GM23338 (cell line): ENCODE measurements at regions not wholly inside any gene's neighbourhood (a gene's known extent, or its start where the extent isn't known, plus 50 kb on each side); places are given as distances from the start of the nearest gene placed in this dataset.
A peak's percentile ranks its signal among the peaks of the same experiment; 100 is the strongest.

ENCODE experiments used
- ATAC-seq: fragments of 200-7000 bp; cut with Tn5 transposase; 3 replicates; pipeline ENCODE4 v1.9.1; 2020
- DNase-seq: peaks from one replicate; pipeline ENCODE4 v3.0.0-alpha.2; 2015; ENCODE audit warnings: low spot score
- H2AFZ ChIP-seq: fragments of 200-600 bp; sonication (generic); 2 replicates; pipeline ENCODE4 v1.8.0; 2016; ENCODE audit warnings: antibody characterized with exemption, mild to moderate bottlenecking, moderate library complexity
- H3F3A ChIP-seq: fragments of 200-600 bp; sonication (generic); replicated peaks from 2 replicates; pipeline ENCODE4 v1.8.0; 2017; ENCODE audit warnings: antibody characterized with exemption, mixed run types, low read depth
- H3K27ac ChIP-seq: fragments of 200-600 bp; sonication (generic); 2 replicates; pipeline ENCODE4 v1.6.1; 2016; ENCODE audit warnings: low read depth
- H3K27me3 ChIP-seq: fragments of 200-600 bp; sonication (generic); 2 replicates; pipeline ENCODE4 v1.8.0; 2016; ENCODE audit warnings: mild to moderate bottlenecking, mixed run types, moderate library complexity; ENCODE audit not compliant: insufficient read depth
- H3K36me3 ChIP-seq: fragments of 200-600 bp; sonication (generic); 2 replicates; pipeline ENCODE4 v1.8.0; 2016; ENCODE audit warnings: mild to moderate bottlenecking; ENCODE audit not compliant: insufficient read depth
- H3K4me1 ChIP-seq: fragments of 200-600 bp; sonication (generic); 2 replicates; pipeline ENCODE4 v1.8.0; 2016; ENCODE audit warnings: mild to moderate bottlenecking, moderate library complexity; ENCODE audit not compliant: insufficient read depth
- H3K4me2 ChIP-seq: fragments of 200-600 bp; sonication (generic); 2 replicates; pipeline ENCODE4 v1.7.1; 2017; ENCODE audit warnings: mixed run types
- H3K4me3 ChIP-seq: fragments of 200-600 bp; sonication (generic); 2 replicates; pipeline ENCODE4 v1.6.1; 2016; ENCODE audit warnings: mixed run types
- H3K79me2 ChIP-seq: fragments of 200-600 bp; sonication (generic); replicated peaks from 2 replicates; pipeline ENCODE4 v1.8.0; 2017; ENCODE audit warnings: mild to moderate bottlenecking; ENCODE audit not compliant: insufficient read depth
- H3K9me2 ChIP-seq: fragments of 200-600 bp; sonication (generic); 2 replicates; pipeline ENCODE4 v1.8.0; 2017; ENCODE audit not compliant: insufficient read depth
- H4K20me1 ChIP-seq: fragments of 200-600 bp; sonication (generic); replicated peaks from 2 replicates; pipeline ENCODE4 v1.8.0; 2017; ENCODE audit warnings: mild to moderate bottlenecking; ENCODE audit not compliant: insufficient read depth
- H3K27ac Mint-ChIP-seq: 2 replicates; pipeline ENCODE4 v1.8.0; 2020; ENCODE audit warnings: inconsistent platforms, mild to moderate bottlenecking, moderate library complexity, mixed read lengths
- H3K27me3 Mint-ChIP-seq: 3 replicates; pipeline ENCODE4 v1.8.0; 2022; ENCODE audit warnings: low read depth, mild to moderate bottlenecking, moderate library complexity, mixed read lengths, inconsistent platforms; ENCODE audit not compliant: insufficient read depth, poor library complexity
- H3K36me3 Mint-ChIP-seq: 3 replicates; pipeline ENCODE4 v1.8.0; 2021; ENCODE audit warnings: low read depth, mild to moderate bottlenecking, inconsistent platforms, moderate library complexity, mixed read lengths
- H3K4me1 Mint-ChIP-seq: 3 replicates; pipeline ENCODE4 v1.8.0; 2020; ENCODE audit warnings: mild to moderate bottlenecking, inconsistent platforms, mixed read lengths
- H3K4me3 Mint-ChIP-seq: 3 replicates; pipeline ENCODE4 v1.8.0; 2021; ENCODE audit warnings: moderate library complexity, mild to moderate bottlenecking, inconsistent platforms, mixed read lengths
- H3K9me3 Mint-ChIP-seq: 3 replicates; pipeline ENCODE4 v1.8.0; 2020; ENCODE audit warnings: moderate library complexity, mild to moderate bottlenecking, inconsistent platforms, mixed read lengths
- CREB1 ChIP-seq: fragments of 250-450 bp; sonication (Bioruptor Pico); IDR thresholded peaks from 2 replicates; pipeline ENCODE4 v1.5.0; 2020; ENCODE audit warnings: low read depth, mild to moderate bottlenecking, moderate library complexity
- EZH2 ChIP-seq: fragments of 200-600 bp; sonication (generic); IDR thresholded peaks from one replicate; pipeline ENCODE4 v1.8.0; 2017; ENCODE audit warnings: antibody characterized with exemption, mild to moderate bottlenecking, low read depth; ENCODE audit not compliant: unreplicated experiment
- EZH2phosphoT487 ChIP-seq: fragments of 200-600 bp; sonication (generic); IDR thresholded peaks from one replicate; pipeline ENCODE4 v1.8.1; 2018; ENCODE audit warnings: antibody characterized with exemption; ENCODE audit not compliant: unreplicated experiment
- NANOG ChIP-seq: IDR thresholded peaks from 2 replicates; pipeline ENCODE4 v1.6.1; 2016; ENCODE audit warnings: antibody characterized with exemption, borderline replicate concordance
- POLR2AphosphoS5 ChIP-seq: IDR thresholded peaks from 2 replicates; pipeline ENCODE4 v1.6.1; 2016; ENCODE audit warnings: antibody characterized with exemption, low read depth
- STAT1 ChIP-seq: IDR thresholded peaks from one replicate; pipeline ENCODE4 v1.6.1; 2016; ENCODE audit warnings: antibody characterized with exemption; ENCODE audit not compliant: unreplicated experiment
- ZNF114 ChIP-seq: fragments of 250-450 bp; sonication (Bioruptor Pico); IDR thresholded peaks from 2 replicates; pipeline ENCODE4 v1.5.0; 2020; ENCODE audit warnings: mild to moderate bottlenecking, moderate library complexity
- ZNF331 ChIP-seq: fragments of 250-450 bp; sonication (Bioruptor Pico); IDR thresholded peaks from 2 replicates; pipeline ENCODE4 v1.5.0; 2020; ENCODE audit warnings: low read depth, mild to moderate bottlenecking, moderate library complexity
- TF ChIP-seq, protein P1 (sequence below), 2 experiments: fragments of 200-600 bp in 1 of 2; sonication (generic) in 1 of 2; conservative IDR thresholded peaks; 2 replicates each; pipeline versions ENCODE4 v1.5.1 to v1.6.1; 2016 to 2017; ENCODE audit warnings: antibody characterized with exemption in 2 of 2, low read depth in 2 of 2, mild to moderate bottlenecking in 2 of 2, moderate library complexity in 1 of 2
- TF ChIP-seq, protein P2 (sequence below): IDR thresholded peaks from one replicate; pipeline ENCODE4 v1.6.1; 2018; ENCODE audit warnings: antibody characterized with exemption; ENCODE audit not compliant: unreplicated experiment
- TF ChIP-seq, protein P3 (sequence below): IDR thresholded peaks from 2 replicates; pipeline ENCODE4 v1.6.1; 2016; ENCODE audit warnings: antibody characterized with exemption

DNA sequence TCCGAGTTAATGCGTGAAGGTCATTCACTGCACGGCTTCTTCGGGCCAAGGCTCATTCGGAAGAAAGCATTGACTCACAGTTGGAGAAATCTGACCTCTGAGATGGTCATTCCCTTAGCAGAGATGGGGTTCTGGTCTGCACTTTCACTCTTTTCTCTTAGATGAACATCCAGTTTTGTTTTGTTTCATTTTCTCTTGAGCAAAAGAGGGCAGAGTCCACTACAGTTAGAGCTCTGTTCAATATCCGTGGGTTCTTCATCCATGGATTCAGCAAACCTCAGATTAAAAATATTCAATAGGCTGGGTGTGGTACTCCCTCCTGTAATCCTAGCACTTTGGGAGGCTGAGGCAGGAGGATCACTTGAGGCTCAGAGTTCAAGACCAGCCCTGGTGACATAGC is 57.4 kb upstream of the SIPA1L2 start:
- Mint-ChIP-seq H3K4me1 (no peaks in the 10 kb centered on the region), H3K27ac (no peak overlapping the region)
- ATAC-seq: no peak

DNA sequence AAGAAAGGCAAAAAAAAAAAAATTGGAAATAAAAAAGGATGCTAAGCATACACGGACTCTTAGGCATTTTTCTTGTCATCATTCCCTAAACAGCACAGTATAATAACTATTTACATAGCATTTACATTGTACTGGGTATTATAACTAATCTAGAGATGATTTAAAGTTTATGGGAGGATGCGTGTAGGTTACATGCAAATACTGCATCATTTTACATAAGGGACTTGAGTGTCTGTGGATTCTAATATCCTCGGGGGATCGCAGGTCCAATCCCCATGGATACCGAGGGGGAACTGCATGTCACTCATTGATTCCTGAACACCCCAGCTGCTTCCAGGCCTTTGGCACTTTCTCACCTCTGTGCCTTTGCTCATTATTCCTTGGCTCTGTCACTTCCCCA is 57.8 kb upstream of the SIPA1L2 start:
- no peaks in the 10 kb centered on the region for H3K4me1 Mint-ChIP-seq
- H3K27me3 Mint-ChIP-seq: peaks cover 2% of the 10 kb centered on the region
- Histone ChIP-seq H3F3A (no peaks in the 10 kb centered on the region), H3K27me3 (no peaks in the 10 kb centered on the region), H3K36me3 (no peaks in the 10 kb centered on the region), H2AFZ (0 out of 2 replicates have a peak overlapping the region, but pooled peaks have one; percentile 59), H3K27ac (no peak overlapping the region), H3K4me1 (no peaks in the 10 kb centered on the region), H3K4me2 (no peak overlapping the region), H3K9me2 (0 out of 2 replicates have a peak, but pooled peaks cover 4% of the 10 kb centered on the region), H3K4me3 (no peak overlapping the region), H4K20me1 (no peaks in the 10 kb centered on the region), H3K79me2 (no peaks in the 10 kb centered on the region)
- H3K9me3 Mint-ChIP-seq: no peaks in the 10 kb centered on the region
- no peak for TF ChIP-seq EZH2
- ATAC-seq (no peak), DNase-seq (no peak)
- no peak overlapping the region for H3K27ac Mint-ChIP-seq
- H3K36me3 Mint-ChIP-seq: no peaks in the 10 kb centered on the region
- H3K4me3 Mint-ChIP-seq: no peak overlapping the region

More for the DNA sequence above, 57.4 kb upstream of the SIPA1L2 start:
- Histone ChIP-seq H4K20me1 (no peaks in the 10 kb centered on the region), H3K27me3 (no peaks in the 10 kb centered on the region), H3K4me1 (no peaks in the 10 kb centered on the region), H3K79me2 (no peaks in the 10 kb centered on the region), H3K4me2 (no peak overlapping the region), H3F3A (no peaks in the 10 kb centered on the region), H3K27ac (no peak overlapping the region), H3K9me2 (0 out of 2 replicates have a peak, but pooled peaks cover 4% of the 10 kb centered on the region), H3K4me3 (no peak overlapping the region), H2AFZ (no peak overlapping the region), H3K36me3 (no peaks in the 10 kb centered on the region)
- TF ChIP-seq, protein P1, sequence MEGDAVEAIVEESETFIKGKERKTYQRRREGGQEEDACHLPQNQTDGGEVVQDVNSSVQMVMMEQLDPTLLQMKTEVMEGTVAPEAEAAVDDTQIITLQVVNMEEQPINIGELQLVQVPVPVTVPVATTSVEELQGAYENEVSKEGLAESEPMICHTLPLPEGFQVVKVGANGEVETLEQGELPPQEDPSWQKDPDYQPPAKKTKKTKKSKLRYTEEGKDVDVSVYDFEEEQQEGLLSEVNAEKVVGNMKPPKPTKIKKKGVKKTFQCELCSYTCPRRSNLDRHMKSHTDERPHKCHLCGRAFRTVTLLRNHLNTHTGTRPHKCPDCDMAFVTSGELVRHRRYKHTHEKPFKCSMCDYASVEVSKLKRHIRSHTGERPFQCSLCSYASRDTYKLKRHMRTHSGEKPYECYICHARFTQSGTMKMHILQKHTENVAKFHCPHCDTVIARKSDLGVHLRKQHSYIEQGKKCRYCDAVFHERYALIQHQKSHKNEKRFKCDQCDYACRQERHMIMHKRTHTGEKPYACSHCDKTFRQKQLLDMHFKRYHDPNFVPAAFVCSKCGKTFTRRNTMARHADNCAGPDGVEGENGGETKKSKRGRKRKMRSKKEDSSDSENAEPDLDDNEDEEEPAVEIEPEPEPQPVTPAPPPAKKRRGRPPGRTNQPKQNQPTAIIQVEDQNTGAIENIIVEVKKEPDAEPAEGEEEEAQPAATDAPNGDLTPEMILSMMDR (conservative IDR thresholded peaks at IDR 0.05; ENCODE audit: low read depth in 2 of 2): no peak
- Mint-ChIP-seq H3K27me3 (peaks cover 2% of the 10 kb centered on the region), H3K36me3 (no peaks in the 10 kb centered on the region), H3K9me3 (no peaks in the 10 kb centered on the region), H3K4me3 (no peak overlapping the region)
- DNase-seq: no peak

DNA sequence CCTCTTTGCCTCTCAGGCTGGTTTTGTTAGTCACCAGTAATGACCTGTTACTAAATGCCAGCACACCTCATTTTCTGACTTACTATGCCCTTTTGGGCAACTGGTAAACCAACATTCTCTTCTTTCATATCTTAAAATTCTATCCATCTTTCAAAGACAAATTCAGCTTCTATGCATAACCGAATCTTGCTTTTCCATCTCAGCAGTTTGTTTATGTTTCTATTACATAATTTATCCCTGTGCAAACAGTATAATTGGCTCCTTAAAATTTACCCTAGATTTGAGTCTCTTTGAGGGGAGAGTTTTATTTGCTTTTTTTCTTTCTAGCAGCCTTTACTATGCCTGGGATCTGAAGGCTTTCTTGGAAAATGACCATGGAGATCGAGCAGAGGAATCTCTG is 58.5 kb upstream of the SIPA1L2 start:
- no peak overlapping the region for H3K27ac Mint-ChIP-seq
- DNase-seq (no peak), ATAC-seq (no peak)
- no peaks in the 10 kb centered on the region for H4K20me1 ChIP-seq
- H3F3A ChIP-seq: no peaks in the 10 kb centered on the region
- no peaks in the 10 kb centered on the region for H3K4me1 ChIP-seq
- H3K27me3 Mint-ChIP-seq: peaks cover 2% of the 10 kb centered on the region
- H3K9me2 ChIP-seq: 0 out of 2 replicates have a peak, but pooled peaks cover 4% of the 10 kb centered on the region
- no peaks in the 10 kb centered on the region for H3K9me3 Mint-ChIP-seq
- no peak overlapping the region for H3K27ac ChIP-seq
- no peaks in the 10 kb centered on the region for H3K4me1 Mint-ChIP-seq
- no peaks in the 10 kb centered on the region for H3K79me2 ChIP-seq
- H3K36me3 ChIP-seq: no peaks in the 10 kb centered on the region
- H3K4me2 ChIP-seq: no peak overlapping the region
- no peaks in the 10 kb centered on the region for H3K36me3 Mint-ChIP-seq
- no peak overlapping the region for H3K4me3 ChIP-seq
- H3K4me3 Mint-ChIP-seq: no peak overlapping the region
- 0 out of 2 replicates have a peak overlapping the region, but pooled peaks have one; percentile 59 for H2AFZ ChIP-seq
- H3K27me3 ChIP-seq: no peaks in the 10 kb centered on the region
- TF ChIP-seq ZNF114 (CRISPR knock-in tag): no peak
- no peak for TF ChIP-seq EZH2phosphoT487
- no peak for TF ChIP-seq CREB1 (CRISPR knock-in tag)
- TF ChIP-seq, protein P2, sequence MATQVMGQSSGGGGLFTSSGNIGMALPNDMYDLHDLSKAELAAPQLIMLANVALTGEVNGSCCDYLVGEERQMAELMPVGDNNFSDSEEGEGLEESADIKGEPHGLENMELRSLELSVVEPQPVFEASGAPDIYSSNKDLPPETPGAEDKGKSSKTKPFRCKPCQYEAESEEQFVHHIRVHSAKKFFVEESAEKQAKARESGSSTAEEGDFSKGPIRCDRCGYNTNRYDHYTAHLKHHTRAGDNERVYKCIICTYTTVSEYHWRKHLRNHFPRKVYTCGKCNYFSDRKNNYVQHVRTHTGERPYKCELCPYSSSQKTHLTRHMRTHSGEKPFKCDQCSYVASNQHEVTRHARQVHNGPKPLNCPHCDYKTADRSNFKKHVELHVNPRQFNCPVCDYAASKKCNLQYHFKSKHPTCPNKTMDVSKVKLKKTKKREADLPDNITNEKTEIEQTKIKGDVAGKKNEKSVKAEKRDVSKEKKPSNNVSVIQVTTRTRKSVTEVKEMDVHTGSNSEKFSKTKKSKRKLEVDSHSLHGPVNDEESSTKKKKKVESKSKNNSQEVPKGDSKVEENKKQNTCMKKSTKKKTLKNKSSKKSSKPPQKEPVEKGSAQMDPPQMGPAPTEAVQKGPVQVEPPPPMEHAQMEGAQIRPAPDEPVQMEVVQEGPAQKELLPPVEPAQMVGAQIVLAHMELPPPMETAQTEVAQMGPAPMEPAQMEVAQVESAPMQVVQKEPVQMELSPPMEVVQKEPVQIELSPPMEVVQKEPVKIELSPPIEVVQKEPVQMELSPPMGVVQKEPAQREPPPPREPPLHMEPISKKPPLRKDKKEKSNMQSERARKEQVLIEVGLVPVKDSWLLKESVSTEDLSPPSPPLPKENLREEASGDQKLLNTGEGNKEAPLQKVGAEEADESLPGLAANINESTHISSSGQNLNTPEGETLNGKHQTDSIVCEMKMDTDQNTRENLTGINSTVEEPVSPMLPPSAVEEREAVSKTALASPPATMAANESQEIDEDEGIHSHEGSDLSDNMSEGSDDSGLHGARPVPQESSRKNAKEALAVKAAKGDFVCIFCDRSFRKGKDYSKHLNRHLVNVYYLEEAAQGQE: no peak
- TF ChIP-seq, protein P1 (conservative IDR thresholded peaks at IDR 0.05; ENCODE audit: low read depth in 2 of 2): no peak
- no peak for TF ChIP-seq POLR2AphosphoS5
- TF ChIP-seq NANOG: no peak
- TF ChIP-seq, protein P3, sequence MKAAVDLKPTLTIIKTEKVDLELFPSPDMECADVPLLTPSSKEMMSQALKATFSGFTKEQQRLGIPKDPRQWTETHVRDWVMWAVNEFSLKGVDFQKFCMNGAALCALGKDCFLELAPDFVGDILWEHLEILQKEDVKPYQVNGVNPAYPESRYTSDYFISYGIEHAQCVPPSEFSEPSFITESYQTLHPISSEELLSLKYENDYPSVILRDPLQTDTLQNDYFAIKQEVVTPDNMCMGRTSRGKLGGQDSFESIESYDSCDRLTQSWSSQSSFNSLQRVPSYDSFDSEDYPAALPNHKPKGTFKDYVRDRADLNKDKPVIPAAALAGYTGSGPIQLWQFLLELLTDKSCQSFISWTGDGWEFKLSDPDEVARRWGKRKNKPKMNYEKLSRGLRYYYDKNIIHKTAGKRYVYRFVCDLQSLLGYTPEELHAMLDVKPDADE: no peak
- TF ChIP-seq ZNF331 (CRISPR knock-in tag): no peak
- TF ChIP-seq STAT1: no peak
